Femur (tissue), 1 donor: ENCODE measurements at regions not wholly inside any gene's neighbourhood (a gene's known extent, or its start where the extent isn't known, plus 50 kb on each side); places are given as distances from the start of the nearest gene placed in this dataset.

ENCODE experiments used
- DNase-seq: peaks from one replicate; pipeline ENCODE4 v3.0.0-alpha.2; 2017

DNA sequence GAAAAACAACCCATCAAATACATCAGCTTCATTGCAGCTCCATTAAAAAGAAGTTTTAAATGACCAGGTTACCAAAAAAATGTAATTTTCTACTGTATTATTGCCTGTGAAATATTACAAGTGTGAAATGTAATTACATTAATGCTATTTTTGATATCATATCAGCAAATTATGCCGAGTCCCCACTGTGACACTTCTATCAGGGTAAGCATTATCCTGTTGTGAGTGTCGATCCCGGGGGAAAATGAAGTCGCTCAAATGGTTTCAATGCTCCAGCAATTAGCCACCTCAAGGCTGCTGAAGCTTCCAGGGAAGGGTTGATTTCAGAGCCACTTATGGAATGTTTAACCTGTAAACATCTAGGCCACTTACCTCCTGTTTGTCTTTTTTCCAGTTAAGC is 70.4 kb downstream of the RCN1 start:
- DNase-seq = no peak

DNA sequence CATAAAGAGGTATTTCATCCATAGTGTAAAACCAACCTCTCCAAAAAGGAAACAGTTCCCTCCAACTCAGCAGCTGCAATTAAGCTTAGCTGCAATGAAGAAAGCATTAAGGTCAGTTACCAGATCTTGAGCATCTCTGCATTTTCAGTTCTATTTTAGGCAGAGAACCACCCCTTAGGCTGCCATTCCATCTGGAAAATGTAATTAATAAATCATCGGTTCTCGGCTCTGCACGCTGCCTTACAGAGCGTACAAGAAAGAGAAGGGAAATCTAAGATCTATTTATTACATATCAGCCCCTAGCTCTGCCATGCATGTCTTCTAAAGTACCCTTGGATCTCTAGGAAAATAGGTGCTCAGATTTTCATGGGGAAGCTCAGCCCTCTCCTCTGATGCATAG is 71.5 kb downstream of the RCN1 start:
- no peak for DNase-seq

DNA sequence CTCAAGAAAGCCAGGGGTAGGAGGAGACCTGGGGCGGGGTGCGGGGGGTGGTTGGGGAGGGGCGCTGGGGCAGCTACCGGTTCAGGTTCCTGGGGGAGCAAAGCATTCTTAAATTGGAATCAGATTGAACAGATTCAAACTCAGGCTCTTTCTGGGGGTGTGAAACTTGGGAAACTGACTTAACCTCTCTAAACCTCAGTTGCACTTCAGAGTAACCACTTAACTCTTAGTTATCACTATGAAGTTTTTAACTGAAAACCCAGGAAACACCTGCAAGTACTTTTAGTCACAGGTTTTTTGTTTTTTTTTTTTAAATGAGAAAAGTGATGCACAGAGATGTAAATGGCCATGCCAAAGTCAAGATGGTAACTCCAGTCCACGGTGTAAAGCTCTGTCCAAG is 72.0 kb downstream of the RCN1 start:
- DNase-seq = no peak

DNA sequence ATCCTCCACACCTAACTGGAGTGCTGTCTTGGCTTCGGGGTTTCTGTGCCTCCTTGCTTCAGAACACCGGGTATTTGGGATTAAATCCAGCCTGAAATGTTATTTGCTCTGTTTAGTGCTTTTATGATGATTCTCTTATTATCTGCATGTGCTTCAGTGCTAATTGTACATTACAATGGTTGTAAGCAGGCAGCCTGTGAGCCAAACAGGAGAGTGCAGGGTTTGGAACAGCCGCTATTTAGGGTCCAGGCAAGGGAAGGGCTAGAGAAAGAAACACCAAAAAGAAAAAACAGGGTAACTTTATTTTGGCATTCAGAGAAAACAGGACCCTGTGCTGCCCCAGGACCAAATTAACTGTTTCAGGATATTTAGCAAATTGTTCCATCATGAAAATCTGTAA is 72.7 kb downstream of the RCN1 start:
- no peak for DNase-seq

DNA sequence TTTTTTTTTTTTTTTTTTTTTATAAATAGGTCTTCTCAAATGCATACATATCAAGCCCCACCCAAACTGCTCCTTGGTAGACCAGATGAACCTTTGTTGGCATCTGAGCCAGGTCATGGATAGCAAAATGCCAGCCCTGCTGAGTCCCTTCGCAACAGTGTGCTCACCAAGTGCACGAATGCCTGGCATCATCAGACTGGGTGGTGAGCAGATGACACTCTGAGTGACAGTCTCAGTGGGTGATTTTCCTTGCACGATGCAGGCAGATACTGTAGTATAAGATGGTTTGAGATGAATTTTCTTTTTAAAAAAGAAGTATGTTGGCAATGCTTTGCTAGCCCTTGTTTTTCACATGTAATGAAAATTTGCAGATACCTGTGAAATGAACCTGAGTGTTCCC is 74.0 kb downstream of the RCN1 start:
- no peak for DNase-seq

DNA sequence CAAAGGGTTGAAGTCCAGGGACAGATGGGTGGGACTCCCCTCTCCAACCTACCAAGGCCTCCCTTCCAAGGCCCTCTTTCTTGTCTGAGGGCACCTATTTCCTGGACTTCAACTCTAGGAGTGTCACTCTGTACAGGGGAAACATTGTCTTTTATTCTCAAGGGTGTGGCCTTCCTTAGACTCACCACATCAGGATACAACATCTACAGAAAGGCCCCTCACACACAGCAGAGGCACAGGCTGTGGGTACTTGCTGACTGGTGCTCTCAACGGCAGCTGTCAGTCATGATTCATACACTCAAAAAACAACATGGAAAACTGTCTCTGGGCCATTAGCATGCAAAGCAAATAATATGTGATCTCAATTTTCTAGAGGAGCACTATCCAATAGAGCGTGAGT is 78.0 kb downstream of the RCN1 start:
- no peak for DNase-seq

DNA sequence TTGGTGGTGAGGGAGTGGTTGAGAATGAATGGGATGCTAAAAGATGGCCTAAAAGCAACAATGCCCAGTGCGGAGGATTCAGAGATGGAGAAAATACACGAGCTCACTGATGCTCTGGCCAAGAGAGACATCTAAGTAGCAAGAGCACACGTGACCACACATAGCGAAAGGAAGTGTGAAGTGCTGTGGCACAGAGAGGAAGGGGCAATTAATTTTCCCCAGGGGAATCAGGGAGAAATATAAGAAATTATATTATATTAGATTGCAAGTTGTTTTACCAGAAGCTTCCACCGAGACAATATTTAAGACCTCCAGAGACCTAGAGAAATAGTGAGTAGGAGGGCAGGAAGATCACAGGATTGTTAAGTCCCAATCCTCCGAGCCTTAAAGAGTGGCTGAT is 80.6 kb downstream of the RCN1 start:
- no peak for DNase-seq

DNA sequence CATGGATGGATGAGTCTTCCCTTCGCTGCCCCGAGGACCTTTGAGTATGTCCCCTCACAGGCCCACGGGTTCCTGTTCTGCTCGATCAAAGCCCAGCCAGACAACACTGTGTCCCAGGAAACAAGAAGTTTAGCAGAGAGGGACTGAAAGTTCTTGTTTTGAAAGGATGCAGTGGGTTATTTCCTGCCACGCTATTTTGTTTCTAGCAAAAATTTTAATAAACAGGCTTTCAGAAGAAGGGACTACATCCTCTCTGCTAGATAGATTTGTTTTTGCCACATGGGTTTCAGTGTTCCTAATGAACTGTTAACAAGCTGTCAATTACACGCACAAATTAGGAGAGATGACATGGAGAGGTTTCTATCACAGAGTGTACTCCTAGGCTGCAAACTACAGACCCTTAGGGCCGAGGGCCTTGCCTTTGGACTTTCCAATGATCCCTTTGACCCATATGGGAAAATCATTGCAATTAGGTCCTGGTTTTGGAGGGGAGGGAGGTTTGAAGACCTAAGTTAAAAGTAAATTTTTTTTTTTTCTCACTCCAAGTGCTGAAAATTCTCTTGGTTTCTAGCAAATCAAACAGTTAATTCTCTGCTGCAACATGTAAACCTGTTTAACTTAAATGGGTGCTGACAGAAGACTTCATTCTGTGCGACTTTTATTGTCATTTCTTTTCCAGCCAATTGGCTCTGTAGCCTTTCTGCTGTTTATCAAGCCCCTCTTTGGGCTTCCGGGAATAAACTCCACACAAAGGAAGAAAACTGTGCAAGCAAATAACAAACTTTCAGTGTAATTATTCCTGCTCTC is 81.4 kb downstream of the RCN1 start:
- DNase-seq = no peak

DNA sequence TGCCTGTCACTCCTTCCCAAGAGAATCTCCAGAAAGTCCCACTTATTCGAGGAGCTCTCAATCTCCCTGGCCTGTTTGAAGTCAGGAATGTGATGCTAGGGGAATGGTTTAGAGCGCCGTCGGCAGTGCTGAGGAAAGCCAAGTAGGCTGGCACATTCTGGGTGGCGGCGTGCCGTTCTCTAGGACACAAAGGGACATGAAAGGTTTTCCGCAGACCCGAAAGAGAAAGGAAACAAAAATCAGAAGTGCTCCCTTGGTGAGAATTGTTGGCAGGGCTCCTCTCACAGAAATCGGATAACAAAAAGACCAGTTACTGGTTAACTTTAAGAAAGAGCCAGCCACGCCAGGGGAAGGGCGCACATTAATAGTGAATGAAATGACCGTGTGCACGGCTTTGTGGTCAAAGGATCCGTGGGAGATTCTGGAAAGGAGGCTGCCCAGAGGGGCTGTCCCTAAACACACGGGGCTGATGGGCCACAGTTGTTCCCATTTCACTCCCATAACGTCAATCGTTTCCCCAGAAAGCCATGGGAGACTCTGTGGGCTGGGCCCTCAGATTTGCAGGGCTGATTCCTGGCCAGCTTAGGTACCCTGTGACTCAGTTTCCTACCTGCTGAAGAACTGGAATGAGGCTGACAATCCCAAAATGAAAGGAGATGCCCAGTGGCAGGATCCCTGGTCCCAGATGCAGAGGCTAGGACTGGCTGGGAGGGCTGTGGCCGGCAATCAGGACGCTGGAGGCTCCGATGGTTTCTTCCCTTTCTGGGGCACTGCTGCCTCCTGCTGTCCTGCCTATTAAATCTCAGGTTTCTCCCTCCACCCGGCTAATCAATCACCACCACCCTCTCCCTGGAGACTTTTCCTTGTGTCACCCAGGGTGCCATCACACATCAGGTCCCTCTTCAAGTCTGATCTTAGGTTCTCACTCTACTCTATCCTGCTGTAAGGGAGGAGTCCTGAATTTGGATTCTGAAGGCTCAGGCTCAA is 82.3 kb downstream of the RCN1 start:
- DNase-seq = peak; percentile 45

DNA sequence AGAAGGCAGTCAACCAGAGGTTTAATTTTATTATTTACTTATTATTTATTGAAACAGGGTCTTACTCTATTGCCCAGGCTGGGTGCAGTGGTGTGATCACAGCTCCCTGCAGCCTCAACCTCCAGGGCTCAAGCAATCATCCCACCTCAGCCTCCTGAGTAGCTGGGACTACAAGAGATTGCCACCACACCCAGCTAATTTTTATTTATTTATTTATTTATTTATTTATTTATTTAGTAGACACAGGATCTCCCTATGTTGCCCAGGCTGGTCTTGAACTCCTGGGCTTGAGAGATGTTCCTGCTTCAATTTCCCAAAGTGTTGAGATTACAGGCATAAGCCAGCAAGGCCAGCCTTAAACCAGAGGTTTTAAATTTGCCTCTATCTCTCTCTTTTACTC is 83.1 kb downstream of the RCN1 start:
- DNase-seq = no peak

DNA sequence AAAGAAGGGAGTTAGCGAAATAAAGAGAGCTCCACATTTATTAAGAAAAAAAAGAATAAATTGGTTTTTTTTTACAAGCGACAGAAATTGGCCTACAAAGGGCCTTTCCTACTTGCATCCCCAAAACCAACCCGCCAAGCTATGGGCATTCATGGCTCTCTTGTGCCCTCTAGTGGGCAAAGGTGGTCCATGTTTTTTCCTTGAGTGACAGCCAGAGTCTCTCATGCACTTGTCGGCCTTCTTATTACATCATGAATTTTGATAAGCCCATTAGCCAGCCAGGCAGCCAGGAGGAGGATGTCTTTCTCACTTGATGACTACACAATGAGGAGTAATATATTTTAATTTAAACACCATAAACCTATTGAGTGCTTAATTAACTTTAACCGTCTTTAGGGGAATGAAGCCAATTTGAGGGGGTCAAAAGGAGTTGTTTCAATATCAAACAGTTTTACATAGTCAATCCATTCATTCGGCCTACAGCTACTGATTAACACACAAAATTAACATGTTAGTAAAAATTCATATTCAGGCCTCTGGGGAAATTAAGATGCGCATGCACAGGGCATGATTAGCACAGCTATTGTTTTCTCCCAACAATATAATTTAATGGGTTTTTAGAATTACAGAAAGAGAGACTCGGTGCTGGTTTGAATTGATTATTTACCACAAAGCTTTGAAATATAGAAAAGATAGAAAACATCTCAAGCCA is 85.5 kb downstream of the RCN1 start:
- DNase-seq = peak; percentile 87

DNA sequence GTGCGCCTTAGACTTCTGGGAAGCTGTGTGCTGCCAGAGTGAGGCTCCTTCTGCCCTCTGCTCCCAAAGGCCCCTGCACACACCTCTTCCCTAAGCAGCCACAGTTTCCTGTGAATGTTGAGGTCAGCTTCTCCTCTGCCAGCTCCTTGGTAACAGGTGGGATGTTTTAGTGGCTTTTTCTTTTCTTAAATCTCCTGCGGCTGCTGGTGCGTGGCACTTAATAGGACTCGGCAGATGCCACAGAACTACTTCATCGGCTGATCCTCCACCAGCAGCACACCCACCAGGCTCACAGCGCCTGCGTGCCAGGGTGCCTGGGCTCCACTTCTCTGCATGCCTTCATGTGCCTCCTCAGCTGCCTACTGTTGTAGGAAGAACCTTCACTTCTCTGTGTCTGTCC is 87.8 kb downstream of the RCN1 start:
- no peak for DNase-seq

DNA sequence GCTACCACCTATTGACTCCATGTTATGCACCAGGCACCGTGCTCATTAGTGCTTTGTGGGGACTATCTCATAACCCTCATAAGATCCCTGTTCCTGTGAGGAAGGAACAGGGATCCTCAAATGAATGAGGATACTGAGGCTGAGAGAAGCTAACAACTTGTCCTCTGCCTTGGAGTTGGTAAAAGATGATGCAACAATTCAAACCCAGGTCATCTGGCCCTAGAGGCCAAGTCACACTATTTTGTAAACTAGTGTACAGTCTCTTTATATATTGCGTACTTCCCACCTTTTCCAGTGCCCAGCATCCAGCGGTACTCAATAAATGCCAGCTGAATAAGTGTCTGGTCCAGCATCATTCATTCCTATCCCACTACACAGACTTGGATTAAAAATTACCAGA is 92.6 kb downstream of the RCN1 start:
- no peak for DNase-seq

DNA sequence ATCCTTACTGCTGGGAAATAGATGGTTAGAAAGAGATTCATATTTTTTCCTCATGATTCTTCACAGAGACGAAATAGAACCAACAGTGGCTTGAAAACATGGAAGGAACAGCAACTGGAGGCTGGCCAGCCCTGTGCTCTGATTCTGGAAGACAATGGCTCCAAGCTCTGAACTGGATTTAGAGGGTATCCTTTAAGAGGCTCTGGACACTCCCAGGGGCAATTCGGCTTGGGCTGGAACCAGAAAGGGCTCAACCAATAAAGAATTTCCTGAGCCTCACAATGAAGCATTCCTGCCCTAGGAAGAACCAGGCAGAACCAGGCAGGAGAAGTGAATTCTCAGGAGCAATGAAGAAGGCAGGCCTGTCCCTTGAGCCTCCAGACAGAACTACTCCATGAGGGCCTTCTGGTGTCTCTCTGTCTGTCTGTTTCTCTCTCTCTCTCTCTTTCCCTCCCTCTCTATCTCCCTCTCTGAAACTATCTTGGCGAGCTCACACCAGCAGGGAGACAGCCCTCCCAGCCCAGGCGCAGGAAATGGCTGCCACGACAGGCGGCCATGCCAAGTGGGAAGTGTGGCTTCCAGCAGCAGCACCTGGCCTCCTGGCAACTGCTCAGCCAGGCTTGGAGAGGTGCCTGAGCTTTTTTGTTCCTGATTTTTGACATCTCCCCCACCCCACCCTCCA is 93.3 kb downstream of the RCN1 start:
- DNase-seq = no peak

DNA sequence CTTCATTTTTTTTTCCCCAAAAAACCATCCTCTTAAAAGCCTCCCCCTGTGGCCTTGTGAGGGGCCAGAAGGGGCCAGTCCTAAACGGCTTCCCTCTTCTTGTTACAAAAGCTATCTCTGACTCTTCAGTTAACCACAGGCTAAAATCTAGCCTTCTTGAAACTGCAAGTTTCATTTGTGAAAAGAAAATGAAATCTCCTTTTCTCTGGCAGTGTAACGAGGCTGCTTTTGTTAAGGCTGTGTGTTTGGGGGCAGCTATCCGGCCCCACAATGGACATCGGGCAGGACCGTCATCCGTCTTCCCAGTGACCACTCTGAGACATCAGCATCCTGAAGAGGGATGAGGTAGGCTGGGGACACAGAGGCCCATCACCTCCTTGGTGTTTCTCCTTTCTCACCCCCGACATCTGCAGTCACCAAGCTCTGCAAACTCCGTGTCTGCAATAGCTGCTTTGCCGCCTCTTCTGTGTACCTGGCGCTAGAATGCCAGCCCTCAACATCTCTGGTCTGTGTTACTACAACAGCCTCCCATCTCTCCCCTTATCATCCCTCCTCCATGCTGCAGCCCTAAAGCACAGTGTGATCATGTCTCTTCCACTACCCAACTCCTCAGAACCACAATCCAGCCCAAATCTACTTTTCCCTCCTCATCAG is 94.0 kb downstream of the RCN1 start:
- no peak for DNase-seq

DNA sequence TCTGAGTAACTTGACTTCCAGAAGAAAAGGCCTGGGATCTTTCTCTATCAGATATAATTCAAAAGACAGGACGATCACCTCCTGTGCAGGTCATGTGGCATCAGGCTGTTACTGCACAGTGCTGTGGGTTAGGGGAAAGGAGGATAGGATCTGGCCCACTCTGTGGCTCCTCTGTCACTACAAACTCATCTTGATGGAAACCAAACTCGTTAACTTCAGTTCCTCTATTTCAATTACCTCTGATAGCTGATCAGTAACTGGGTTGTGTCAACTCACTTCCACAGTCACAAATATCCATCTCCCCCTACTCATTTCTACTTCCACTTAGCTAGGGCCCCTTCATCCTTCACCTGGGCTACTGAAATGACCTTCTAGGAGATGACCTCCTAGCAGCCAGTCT is 95.2 kb downstream of the RCN1 start:
- DNase-seq = no peak

DNA sequence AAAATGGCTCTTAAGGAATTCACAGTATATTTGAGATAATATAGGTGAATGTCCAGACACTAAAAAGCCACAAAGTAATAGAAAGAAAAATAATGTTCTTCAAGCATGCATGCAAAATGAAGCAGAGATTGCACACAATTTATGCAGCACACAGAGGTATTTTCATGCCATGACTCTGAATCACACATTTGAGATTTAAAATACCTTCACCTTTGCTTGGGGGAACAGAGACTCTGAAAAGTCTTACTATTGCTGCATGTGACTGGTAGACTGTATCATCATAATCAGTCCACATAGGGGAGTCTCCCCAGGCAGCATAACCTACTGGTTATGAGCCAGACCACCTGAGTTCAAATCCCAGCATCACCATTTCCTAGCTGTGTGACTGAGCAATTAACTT is 96.2 kb downstream of the RCN1 start:
- DNase-seq = no peak

DNA sequence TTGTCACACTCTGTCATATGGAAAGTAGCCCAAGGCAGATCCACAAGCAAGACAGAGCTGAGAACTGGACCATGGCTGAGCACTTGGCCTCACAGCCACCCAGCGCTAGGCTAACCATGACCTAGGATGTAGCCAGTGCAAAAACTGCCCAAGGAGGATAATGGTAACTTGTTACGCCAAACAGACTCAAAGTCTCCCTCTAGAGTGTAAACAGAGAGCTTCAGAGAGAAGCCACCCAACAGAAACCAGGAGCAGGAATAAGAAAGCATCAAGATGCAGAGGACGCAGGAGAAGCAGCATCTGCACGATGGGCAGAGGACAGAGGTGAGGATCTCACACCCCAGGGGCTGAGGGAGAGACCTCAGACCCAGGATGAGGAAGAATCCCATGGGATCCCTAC is 97.9 kb downstream of the RCN1 start:
- DNase-seq = no peak

DNA sequence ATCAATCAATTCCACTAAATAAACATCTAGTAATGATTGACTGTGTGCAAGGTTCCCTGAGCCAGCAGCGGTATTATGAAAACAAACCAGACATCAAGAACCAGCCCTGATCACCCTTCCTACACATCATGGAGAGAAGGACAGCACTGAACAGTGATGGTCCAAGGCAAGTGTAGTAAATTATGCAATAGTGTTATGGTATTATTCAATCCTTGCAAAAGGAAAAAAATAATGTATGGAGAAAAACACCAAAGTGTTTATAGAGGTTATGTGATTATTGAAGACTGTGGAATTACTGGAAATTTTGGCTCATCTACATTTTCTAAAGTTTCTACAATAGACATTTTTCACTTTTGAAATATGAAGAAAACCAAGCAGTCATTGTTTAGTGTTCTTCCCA is 105.3 kb downstream of the RCN1 start:
- no peak for DNase-seq

DNA sequence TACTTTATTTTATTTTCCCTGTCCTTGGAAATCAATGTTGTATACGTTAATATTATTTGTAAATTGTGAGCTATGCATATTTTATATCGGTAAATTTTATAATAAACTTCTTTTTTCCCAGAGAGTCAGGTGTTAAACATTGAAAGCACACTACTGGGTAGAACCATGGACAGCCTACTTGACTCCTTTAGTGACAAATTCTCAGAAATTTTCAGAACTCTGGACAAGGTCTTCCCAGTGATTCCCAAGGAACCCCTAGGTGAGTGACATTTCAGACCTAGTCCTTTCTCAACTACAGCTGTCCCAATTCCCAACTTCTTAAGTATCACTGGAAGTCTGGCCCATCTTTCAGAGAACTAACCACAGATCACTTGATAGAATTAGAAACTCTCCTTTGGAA is 107.2 kb downstream of the RCN1 start:
- no peak for DNase-seq

DNA sequence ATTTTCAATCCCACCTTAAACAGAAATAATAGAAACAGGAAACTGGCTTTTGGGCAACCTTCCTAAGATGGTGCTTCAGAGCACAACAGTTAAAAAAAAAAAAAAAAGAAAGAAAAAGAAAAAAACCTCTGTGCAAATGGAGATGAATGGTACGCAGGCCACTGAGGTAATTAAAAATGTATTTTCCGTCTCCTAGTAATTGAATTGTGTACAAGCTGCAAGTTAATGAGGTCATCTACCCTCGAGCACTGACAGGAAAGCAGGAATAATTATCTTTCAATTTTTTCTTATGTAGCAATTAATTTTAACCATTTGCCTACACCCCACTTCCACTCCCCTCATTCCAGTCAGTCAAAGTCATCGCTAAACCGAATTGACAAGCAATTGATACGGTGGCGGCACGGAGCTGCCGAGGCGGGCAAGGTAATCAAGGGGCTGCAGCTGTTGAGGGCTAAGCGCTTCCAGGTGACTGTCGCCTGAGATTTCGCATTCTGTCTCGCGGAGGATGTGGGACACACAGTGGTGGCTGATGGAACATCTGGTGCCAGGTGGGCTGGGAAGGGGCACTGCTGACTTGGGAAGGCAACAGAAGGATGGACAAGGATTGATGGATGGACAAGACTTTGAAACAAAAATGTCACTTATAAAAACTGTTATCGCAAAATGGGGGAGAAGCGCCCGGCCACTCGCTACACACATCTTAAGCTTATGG is 109.4 kb downstream of the RCN1 start:
- no peak for DNase-seq

DNA sequence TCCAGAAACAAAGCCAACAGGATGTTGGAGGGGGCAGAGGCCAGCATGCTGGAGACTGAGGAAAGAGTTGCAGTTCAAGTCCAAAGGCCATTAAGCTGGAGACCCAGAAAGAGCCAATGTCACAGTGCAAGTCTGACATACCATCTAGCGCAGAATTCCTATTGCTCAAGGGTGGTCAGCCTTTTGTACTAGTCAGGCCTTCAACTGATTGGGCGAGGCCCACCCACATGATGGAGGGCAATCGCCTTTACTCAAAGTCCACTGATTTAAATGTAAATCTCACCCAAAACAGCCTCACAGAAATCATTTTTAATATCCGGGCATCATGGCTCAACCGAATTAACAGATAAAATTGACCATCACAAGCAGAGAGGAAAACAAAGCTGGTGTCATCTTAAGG is 113.9 kb downstream of the RCN1 start:
- DNase-seq = no peak
